ENCODE measurements at regions not wholly inside any gene's neighbourhood (a gene's known extent, or its start where the extent isn't known, plus 50 kb on each side); places are given as distances from the start of the nearest gene placed in this dataset.

GRCh38 chr10:44244745-44245600 is 139.9 kb downstream of the CXCL12 start:
- DNase-seq (ENCODE audit: low read depth in 2 of 3, low spot score in 1 of 3), result no peak

- DNase-seq (ENCODE audit: low read depth in 2 of 3, low spot score in 1 of 3), result no peak
Measured at GRCh38 chr10:44243851-44244510, 140.9 kb downstream of the CXCL12 start.

GRCh38 chr10:44242826-44243225 is 142.1 kb downstream of the CXCL12 start:
- DNase-seq (ENCODE audit: low read depth in 2 of 3, low spot score in 1 of 3), result no peak

GRCh38 chr10:44242091-44242490 is 142.8 kb downstream of the CXCL12 start:
- no peak for DNase-seq (ENCODE audit: low read depth in 2 of 3, low spot score in 1 of 3)

- no peak for DNase-seq (ENCODE audit: low read depth in 2 of 3, low spot score in 1 of 3)
Measured at GRCh38 chr10:44240584-44241205, 144.2 kb downstream of the CXCL12 start.

GRCh38 chr10:44238212-44238611 is 146.7 kb downstream of the CXCL12 start:
- DNase-seq (ENCODE audit: low read depth in 2 of 3, low spot score in 1 of 3), result no peak

- no peak for DNase-seq (ENCODE audit: low read depth in 2 of 3, low spot score in 1 of 3)
Measured at GRCh38 chr10:44237364-44238049, 147.4 kb downstream of the CXCL12 start.

- no peak for DNase-seq (ENCODE audit: low read depth in 2 of 3, low spot score in 1 of 3)
Measured at GRCh38 chr10:44235363-44235762, 149.5 kb downstream of the CXCL12 start.

- DNase-seq (ENCODE audit: low read depth in 2 of 3, low spot score in 1 of 3), result no peak
Measured at GRCh38 chr10:44234483-44234875, 150.4 kb downstream of the CXCL12 start.

GRCh38 chr10:44233561-44234482 is 151.1 kb downstream of the CXCL12 start:
- no peak for DNase-seq (ENCODE audit: low read depth in 2 of 3, low spot score in 1 of 3)

- no peak for DNase-seq (ENCODE audit: low read depth in 2 of 3, low spot score in 1 of 3)
Measured at GRCh38 chr10:44217274-44217820, 167.6 kb downstream of the CXCL12 start.

GRCh38 chr10:44216073-44216472 is 168.8 kb downstream of the CXCL12 start:
- DNase-seq (ENCODE audit: low read depth in 2 of 3, low spot score in 1 of 3), result no peak

GRCh38 chr10:44209811-44210210 is 175.1 kb downstream of the CXCL12 start:
- no peak for DNase-seq (ENCODE audit: low read depth in 2 of 3, low spot score in 1 of 3)

GRCh38 chr10:44207160-44207559 is 177.7 kb downstream of the CXCL12 start:
- DNase-seq (ENCODE audit: low read depth in 2 of 3, low spot score in 1 of 3), result no peak

GRCh38 chr10:44206127-44206818 is 178.6 kb downstream of the CXCL12 start:
- no peak for DNase-seq (ENCODE audit: low read depth in 2 of 3, low spot score in 1 of 3)

GRCh38 chr10:44205067-44205466 is 179.8 kb downstream of the CXCL12 start:
- DNase-seq (ENCODE audit: low read depth in 2 of 3, low spot score in 1 of 3), result no peak

- DNase-seq (ENCODE audit: low read depth in 2 of 3, low spot score in 1 of 3), result no peak
Measured at GRCh38 chr10:44203535-44203934, 181.4 kb downstream of the CXCL12 start.

- DNase-seq (ENCODE audit: low read depth in 2 of 3, low spot score in 1 of 3), result no peak
Measured at GRCh38 chr10:44202952-44203351, 181.9 kb downstream of the CXCL12 start.

- no peak for DNase-seq (ENCODE audit: low read depth in 2 of 3, low spot score in 1 of 3)
Measured at GRCh38 chr10:44201656-44202055, 183.2 kb downstream of the CXCL12 start.

GRCh38 chr10:44201011-44201410 is 183.9 kb downstream of the CXCL12 start:
- no peak for DNase-seq (ENCODE audit: low read depth in 2 of 3, low spot score in 1 of 3)

Measured in stimulated activated CD4-positive, alpha-beta T cell treated with anti-CD3 and anti-CD28 coated beads, Interleukin-12 subunit alpha, Interleukin-12 subunit beta, amount 100 ng/mL, for 48 hours (primary cell).